Upper lobe of left lung (tissue), 6 donors: ENCODE measurements at regions not wholly inside any gene's neighbourhood (a gene's known extent, or its start where the extent isn't known, plus 50 kb on each side); places are given as distances from the start of the nearest gene placed in this dataset.

Source experiments
- ATAC-seq, 2 donors: fragments of 200-7000 bp; cut with Tn5 transposase; one replicate each; pipeline ENCODE4 v1.9.1; 2022; ENCODE audit warnings: mild to moderate bottlenecking in 2 of 2, moderate library complexity in 2 of 2; ENCODE audit not compliant: low FRiP score in 2 of 2
- DNase-seq, 2 donors: peaks; one replicate each; pipeline ENCODE4 v3.0.0-alpha.2; 2019 to 2020
- H3K27ac ChIP-seq, 4 donors: fragments of 200-600 bp; sonication (generic); one replicate each; pipeline ENCODE4 v1.5.1; 2016 to 2019
- H3K27me3 ChIP-seq, 4 donors: fragments of 200-600 bp; sonication (generic); one replicate each; pipeline ENCODE4 v1.5.1; 2017 to 2019
- H3K36me3 ChIP-seq, 4 donors: fragments of 200-600 bp; sonication (generic); one replicate each; pipeline ENCODE4 v1.5.1; 2016 to 2019
- H3K4me1 ChIP-seq, 4 donors: fragments of 200-600 bp; sonication (generic); one replicate each; pipeline ENCODE4 v1.5.1; 2018 to 2019
- H3K4me3 ChIP-seq, 4 donors: fragments of 200-600 bp; sonication (generic); one replicate each; pipeline ENCODE4 v1.5.1; 2017 to 2019; ENCODE audit warnings: mild to moderate bottlenecking in 2 of 4, moderate library complexity in 1 of 4
- H3K9me3 ChIP-seq, 4 donors: fragments of 200-600 bp; sonication (generic); one replicate each; pipeline ENCODE4 v1.5.1; 2018 to 2019
- EP300 ChIP-seq, 4 donors: sonication (generic); formaldehyde crosslinking; IDR thresholded peaks; one replicate each; pipeline ENCODE4 v1.5.1; 2017; ENCODE audit warnings: antibody characterized with exemption in 4 of 4, control low read depth in 2 of 4
- POLR2A ChIP-seq, 4 donors: fragments of 450-650 bp; IDR thresholded peaks; one replicate each; pipeline ENCODE4 v1.5.1; 2016 to 2017; ENCODE audit warnings: antibody characterized with exemption in 4 of 4, mild to moderate bottlenecking in 2 of 4
- POLR2AphosphoS5 ChIP-seq, 2 donors: sonication (generic); formaldehyde crosslinking; IDR thresholded peaks; one replicate each; pipeline ENCODE4 v1.5.1; 2017; ENCODE audit warnings: antibody characterized with exemption in 2 of 2
- WGBS, 2 donors: methylation state at CpG; one replicate each; pipeline ENCODE4 v1.1.5; 2017 to 2018; 5-methylcytosine and 5-hydroxymethylcytosine counted together
- TF ChIP-seq, protein P1 (sequence below), 6 experiments: fragments of 450-650 bp in 4 of 6; fragments of 200-600 bp in 2 of 6; sonication (generic) in 2 of 6; IDR thresholded peaks; one replicate each; pipeline ENCODE4 v1.5.1; 2016 to 2019; ENCODE audit warnings: antibody characterized with exemption in 6 of 6
- donor health status: DM: no; HTN: no; CAD: no; lungs with moderate emphysema.
- donor health status: DM: no; HTN: yes; CAD: no; lungs with severe emphysema.

GRCh38 chr6:53983301-53983700 is 127.9 kb upstream of the MLIP start:
- Histone ChIP-seq H3K27me3 (no peaks in the 10 kb centered on the region), H3K27ac (no peak overlapping the region), H3K4me3 (no peak overlapping the region), H3K4me1 (no peaks in the 10 kb centered on the region), H3K36me3 (no peaks in the 10 kb centered on the region), H3K9me3 (no peaks in the 10 kb centered on the region)
- DNase-seq (no peak), ATAC-seq (no peak)
- TF ChIP-seq EP300 (IDR thresholded peaks at IDR 0.05), result no peak
- TF ChIP-seq POLR2A (IDR thresholded peaks at IDR 0.05), result no peak
- no peak for TF ChIP-seq POLR2AphosphoS5 (IDR thresholded peaks at IDR 0.05)
- TF ChIP-seq, protein P1, sequence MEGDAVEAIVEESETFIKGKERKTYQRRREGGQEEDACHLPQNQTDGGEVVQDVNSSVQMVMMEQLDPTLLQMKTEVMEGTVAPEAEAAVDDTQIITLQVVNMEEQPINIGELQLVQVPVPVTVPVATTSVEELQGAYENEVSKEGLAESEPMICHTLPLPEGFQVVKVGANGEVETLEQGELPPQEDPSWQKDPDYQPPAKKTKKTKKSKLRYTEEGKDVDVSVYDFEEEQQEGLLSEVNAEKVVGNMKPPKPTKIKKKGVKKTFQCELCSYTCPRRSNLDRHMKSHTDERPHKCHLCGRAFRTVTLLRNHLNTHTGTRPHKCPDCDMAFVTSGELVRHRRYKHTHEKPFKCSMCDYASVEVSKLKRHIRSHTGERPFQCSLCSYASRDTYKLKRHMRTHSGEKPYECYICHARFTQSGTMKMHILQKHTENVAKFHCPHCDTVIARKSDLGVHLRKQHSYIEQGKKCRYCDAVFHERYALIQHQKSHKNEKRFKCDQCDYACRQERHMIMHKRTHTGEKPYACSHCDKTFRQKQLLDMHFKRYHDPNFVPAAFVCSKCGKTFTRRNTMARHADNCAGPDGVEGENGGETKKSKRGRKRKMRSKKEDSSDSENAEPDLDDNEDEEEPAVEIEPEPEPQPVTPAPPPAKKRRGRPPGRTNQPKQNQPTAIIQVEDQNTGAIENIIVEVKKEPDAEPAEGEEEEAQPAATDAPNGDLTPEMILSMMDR (IDR thresholded peaks at IDR 0.05), result no peak
- WGBS, 2 donors, result 0 to 63% methylated on average over 1 of the region's 1 CpG

DNA sequence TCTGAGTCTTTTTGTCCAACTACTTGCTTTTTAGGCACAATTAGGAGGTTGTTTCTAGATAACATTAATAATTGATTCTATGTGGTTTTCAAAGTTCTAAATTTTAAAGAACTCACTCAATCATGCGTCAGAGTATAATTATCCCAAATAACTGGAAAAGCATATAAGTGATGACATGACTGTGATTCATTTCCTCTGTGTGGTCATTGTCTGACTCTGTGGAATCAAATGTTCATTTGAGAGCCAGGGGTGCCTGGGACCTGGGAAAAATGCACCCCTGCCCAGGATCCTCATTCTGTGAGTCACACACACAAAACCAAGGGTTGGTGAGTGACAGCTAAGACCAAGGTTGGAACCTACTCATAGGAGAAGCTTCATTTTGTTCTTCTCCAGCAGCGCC is 127.1 kb upstream of the MLIP start:
- no peaks in the 10 kb centered on the region for H3K4me1 ChIP-seq
- no peak overlapping the region for H3K4me3 ChIP-seq
- ATAC-seq, result peak in 1 of 2 donors; percentile 52
- DNase-seq, result no peak
- H3K36me3 ChIP-seq, result no peaks in the 10 kb centered on the region
- H3K27me3 ChIP-seq, result no peaks in the 10 kb centered on the region
- TF ChIP-seq, protein P1 (IDR thresholded peaks at IDR 0.05), result no peak
- TF ChIP-seq POLR2A (IDR thresholded peaks at IDR 0.05), result no peak
- TF ChIP-seq EP300 (IDR thresholded peaks at IDR 0.05), result no peak
- TF ChIP-seq POLR2AphosphoS5 (IDR thresholded peaks at IDR 0.05), result no peak
- 79 to 82% methylated on average over 2 of the region's 2 CpGs for WGBS, 2 donors
- H3K9me3 ChIP-seq, result no peaks in the 10 kb centered on the region
- H3K27ac ChIP-seq, result no peak overlapping the region

GRCh38 chr6:53984581-53984980 is 126.7 kb upstream of the MLIP start:
- no peak for TF ChIP-seq EP300 (IDR thresholded peaks at IDR 0.05)
- TF ChIP-seq, protein P1 (IDR thresholded peaks at IDR 0.05), result no peak
- TF ChIP-seq POLR2AphosphoS5 (IDR thresholded peaks at IDR 0.05), result no peak
- no peak for TF ChIP-seq POLR2A (IDR thresholded peaks at IDR 0.05)
- Histone ChIP-seq H3K27ac (no peak overlapping the region), H3K4me1 (no peaks in the 10 kb centered on the region), H3K36me3 (no peaks in the 10 kb centered on the region), H3K4me3 (no peak overlapping the region), H3K27me3 (no peaks in the 10 kb centered on the region), H3K9me3 (no peaks in the 10 kb centered on the region)
- 35 to 53% methylated on average over 3 of the region's 3 CpGs for WGBS, 2 donors
- DNase-seq (no peak), ATAC-seq (no peak)

GRCh38 chr6:53985366-53985765 is 125.9 kb upstream of the MLIP start:
- no peaks in the 10 kb centered on the region for H3K4me1 ChIP-seq
- H3K27me3 ChIP-seq, result no peaks in the 10 kb centered on the region
- H3K9me3 ChIP-seq, result no peaks in the 10 kb centered on the region
- ATAC-seq (no peak), DNase-seq (no peak)
- no peak overlapping the region for H3K4me3 ChIP-seq
- TF ChIP-seq EP300 (IDR thresholded peaks at IDR 0.05) (no peak), POLR2A (IDR thresholded peaks at IDR 0.05) (no peak), POLR2AphosphoS5 (IDR thresholded peaks at IDR 0.05) (no peak)
- TF ChIP-seq, protein P1 (IDR thresholded peaks at IDR 0.05), result no peak
- no peak overlapping the region for H3K27ac ChIP-seq
- 44 to 59% methylated on average over 1 of the region's 1 CpG for WGBS, 2 donors
- H3K36me3 ChIP-seq, result no peaks in the 10 kb centered on the region

DNA sequence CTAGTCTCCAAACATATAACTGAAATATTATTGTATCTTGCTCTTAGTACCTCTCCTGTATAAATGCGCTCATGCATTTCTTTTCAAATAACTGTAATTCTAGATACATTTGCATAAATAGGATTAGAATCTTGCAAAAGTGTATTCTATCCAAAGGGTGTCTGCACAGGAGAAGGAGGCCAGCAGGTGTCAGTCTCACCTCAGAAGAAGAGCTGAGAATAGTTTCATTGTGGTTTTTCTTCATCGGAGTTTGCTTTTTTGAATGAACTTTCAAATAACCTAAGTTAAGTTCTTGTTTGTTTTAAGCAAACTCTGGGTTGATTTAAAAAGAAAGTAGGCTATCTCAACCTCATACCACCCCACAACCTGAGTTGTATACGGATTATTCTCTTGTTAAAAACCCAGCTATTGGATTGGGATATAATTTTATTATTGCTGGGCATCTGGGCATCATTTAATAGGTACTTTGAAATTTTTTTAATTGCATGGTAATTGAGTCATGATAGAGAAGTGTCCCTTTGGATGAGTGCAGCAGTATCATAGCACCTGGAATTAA is 125.0 kb upstream of the MLIP start:
- TF ChIP-seq, protein P1 (IDR thresholded peaks at IDR 0.05), result peak in 5 of 6 experiments; percentile 34 to 63 (median 39)
- TF ChIP-seq POLR2AphosphoS5 (IDR thresholded peaks at IDR 0.05), result no peak
- Histone ChIP-seq H3K27me3 (no peaks in the 10 kb centered on the region), H3K4me3 (no peak overlapping the region), H3K27ac (no peak overlapping the region), H3K9me3 (no peaks in the 10 kb centered on the region), H3K36me3 (no peaks in the 10 kb centered on the region), H3K4me1 (no peaks in the 10 kb centered on the region)
- ATAC-seq, result peak in 1 of 2 donors; percentile 65
- DNase-seq, result no peak
- 16 to 31% methylated on average over 3 of the region's 3 CpGs for WGBS, 2 donors
